ENCODE measurements at regions not wholly inside any gene's neighbourhood (a gene's known extent, or its start where the extent isn't known, plus 50 kb on each side); places are given as distances from the start of the nearest gene placed in this dataset.

- TF ChIP-seq CREB1 (CRISPR knock-in tag; IDR thresholded peaks at IDR 0.05; ENCODE audit: low read depth): no peak
- no peak for TF ChIP-seq CTCF (conservative IDR thresholded peaks at IDR 0.05; ENCODE audit: low read depth in 2 of 2)
- no peak for TF ChIP-seq EZH2 (IDR thresholded peaks at IDR 0.05; ENCODE audit: low read depth, unreplicated experiment)
- TF ChIP-seq POLR2AphosphoS5 (IDR thresholded peaks at IDR 0.05; ENCODE audit: low read depth): no peak
- TF ChIP-seq REST (IDR thresholded peaks at IDR 0.05; ENCODE audit: unreplicated experiment): no peak
- TF ChIP-seq EZH2phosphoT487 (IDR thresholded peaks at IDR 0.05; ENCODE audit: unreplicated experiment): no peak
- TF ChIP-seq NANOG (IDR thresholded peaks at IDR 0.05; ENCODE audit: borderline replicate concordance): no peak
- no peak for TF ChIP-seq ETS1 (IDR thresholded peaks at IDR 0.05)
- TF ChIP-seq JUNB (IDR thresholded peaks at IDR 0.05; ENCODE audit: unreplicated experiment): no peak
These were observed 57.9 kb upstream of the NUP160 start for GRCh38 chr11:47906066-47906465.
